AG04450 (cell line): ENCODE measurements at regions not wholly inside any gene's neighbourhood (a gene's known extent, or its start where the extent isn't known, plus 50 kb on each side); places are given as distances from the start of the nearest gene placed in this dataset.

ENCODE experiments used
- CTCF ChIA-PET: fragments of 300-600, 350-600 bp; formaldehyde crosslinking; extraction: SDS; loops from one replicate; lab custom pipeline; 2022; ENCODE audit warnings: antibody characterized with exemption, inconsistent platforms; lab: Charles Lee
- POLR2A ChIA-PET: fragments of 350-600 bp; formaldehyde crosslinking; extraction: SDS; loops from one replicate; lab custom pipeline; 2021; ENCODE audit warnings: antibody characterized with exemption, inconsistent platforms; lab: Yijun Ruan, JAX
- DNase-seq: peaks from one replicate; pipeline ENCODE4 v3.0.0-alpha.2; 2011; ENCODE audit warnings: low read depth, low spot score
- H3K27ac ChIP-seq: one replicate; pipeline ENCODE4 v1.5.1; 2012; ENCODE audit warnings: low read depth, low read length, control low read depth
- H3K27me3 ChIP-seq: one replicate; pipeline ENCODE4 v1.6.0; 2012; ENCODE audit warnings: low read length; ENCODE audit not compliant: control insufficient read depth, insufficient read depth
- H3K4me3 ChIP-seq: 2 replicates; pipeline ENCODE4 v1.5.1; 2011; ENCODE audit warnings: mild to moderate bottlenecking, low read depth, low read length, control low read depth
- H3K9me3 ChIP-seq: 2 replicates; pipeline ENCODE4 v1.5.1; 2012; ENCODE audit warnings: low read length; ENCODE audit not compliant: control insufficient read depth, insufficient read depth
- TF ChIP-seq, protein P1 (sequence below): IDR thresholded peaks from 2 replicates; pipeline ENCODE4 v1.5.1; 2011; ENCODE audit warnings: low read depth, low read length, control low read depth, inconsistent platforms

DNA sequence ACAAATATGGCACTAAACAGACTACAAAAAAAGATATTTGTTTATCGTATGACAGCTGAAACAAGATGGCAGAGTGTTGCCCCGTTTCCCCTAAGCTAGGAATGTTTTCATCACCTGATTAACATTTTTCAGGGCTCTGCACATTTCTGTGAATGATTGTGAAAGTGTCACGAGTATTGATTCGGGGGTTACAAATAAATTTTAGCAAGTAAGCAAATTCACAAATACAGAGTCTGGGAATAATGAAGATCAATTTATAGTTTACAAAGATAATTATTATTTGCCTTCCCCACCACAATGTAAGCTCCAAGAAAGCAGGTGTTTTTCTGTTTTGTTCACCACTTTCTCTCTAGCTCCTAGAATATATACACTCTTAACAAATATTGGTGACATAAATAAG, 361.2 kb upstream of the ERCC4 start:
- POLR2A ChIA-PET = no interaction called here
- Histone ChIP-seq H3K27ac (no peak overlapping the region), H3K9me3 (peaks cover 34% of the 10 kb centered on the region), H3K4me3 (no peak overlapping the region), H3K27me3 (no peaks in the 10 kb centered on the region)
- CTCF ChIA-PET = no interaction called here
- DNase-seq = no peak
- TF ChIP-seq, protein P1, sequence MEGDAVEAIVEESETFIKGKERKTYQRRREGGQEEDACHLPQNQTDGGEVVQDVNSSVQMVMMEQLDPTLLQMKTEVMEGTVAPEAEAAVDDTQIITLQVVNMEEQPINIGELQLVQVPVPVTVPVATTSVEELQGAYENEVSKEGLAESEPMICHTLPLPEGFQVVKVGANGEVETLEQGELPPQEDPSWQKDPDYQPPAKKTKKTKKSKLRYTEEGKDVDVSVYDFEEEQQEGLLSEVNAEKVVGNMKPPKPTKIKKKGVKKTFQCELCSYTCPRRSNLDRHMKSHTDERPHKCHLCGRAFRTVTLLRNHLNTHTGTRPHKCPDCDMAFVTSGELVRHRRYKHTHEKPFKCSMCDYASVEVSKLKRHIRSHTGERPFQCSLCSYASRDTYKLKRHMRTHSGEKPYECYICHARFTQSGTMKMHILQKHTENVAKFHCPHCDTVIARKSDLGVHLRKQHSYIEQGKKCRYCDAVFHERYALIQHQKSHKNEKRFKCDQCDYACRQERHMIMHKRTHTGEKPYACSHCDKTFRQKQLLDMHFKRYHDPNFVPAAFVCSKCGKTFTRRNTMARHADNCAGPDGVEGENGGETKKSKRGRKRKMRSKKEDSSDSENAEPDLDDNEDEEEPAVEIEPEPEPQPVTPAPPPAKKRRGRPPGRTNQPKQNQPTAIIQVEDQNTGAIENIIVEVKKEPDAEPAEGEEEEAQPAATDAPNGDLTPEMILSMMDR = no peak

DNA sequence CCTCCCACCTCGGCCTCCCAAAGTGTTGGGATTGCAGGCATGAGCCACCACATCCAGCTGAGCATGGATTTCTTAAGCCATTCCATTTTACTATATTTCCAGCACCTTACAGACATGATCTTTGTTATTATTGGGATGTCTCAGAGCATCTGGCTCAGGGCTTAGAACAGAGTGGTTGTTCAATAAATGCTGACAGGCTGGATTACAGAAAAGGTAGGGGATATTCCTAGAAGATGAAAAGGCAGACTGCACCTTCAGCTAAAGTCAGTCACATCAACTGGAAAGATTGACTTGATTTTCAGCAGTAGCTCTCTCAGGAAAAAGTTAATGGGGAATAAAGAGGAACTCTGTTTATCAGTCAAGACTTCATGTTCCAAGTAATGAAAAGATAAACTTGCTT, 360.3 kb upstream of the ERCC4 start:
- TF ChIP-seq, protein P1 = no peak
- CTCF ChIA-PET = no interaction called here
- no peak overlapping the region for H3K4me3 ChIP-seq
- no peak overlapping the region for H3K27ac ChIP-seq
- no peak for DNase-seq
- no peaks in the 10 kb centered on the region for H3K27me3 ChIP-seq
- H3K9me3 ChIP-seq = peaks cover 32% of the 10 kb centered on the region
- POLR2A ChIA-PET = no interaction called here

DNA sequence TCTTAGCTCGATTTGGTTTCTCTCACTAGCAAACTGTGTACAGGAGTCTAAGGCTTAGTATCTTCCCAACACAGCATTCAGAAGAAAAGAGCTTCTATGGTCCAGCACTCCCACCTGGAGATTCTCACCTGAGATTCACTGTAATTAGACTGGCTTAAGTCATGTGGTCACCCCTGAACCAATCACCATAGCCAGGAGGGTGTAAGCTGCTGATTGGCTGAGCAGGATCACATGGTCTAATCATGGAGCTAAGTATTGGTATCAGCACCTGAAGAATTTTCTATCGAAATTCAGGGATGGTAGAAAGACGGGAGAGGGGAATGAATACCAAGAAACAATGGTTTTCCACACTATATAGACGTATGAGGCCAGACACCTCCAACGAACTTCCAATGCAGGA, 359.8 kb upstream of the ERCC4 start:
- POLR2A ChIA-PET = no interaction called here
- TF ChIP-seq, protein P1 = no peak
- no peak overlapping the region for H3K4me3 ChIP-seq
- CTCF ChIA-PET = no interaction called here
- H3K9me3 ChIP-seq = peaks cover 36% of the 10 kb centered on the region
- no peak overlapping the region for H3K27ac ChIP-seq
- DNase-seq = no peak
- no peaks in the 10 kb centered on the region for H3K27me3 ChIP-seq

DNA sequence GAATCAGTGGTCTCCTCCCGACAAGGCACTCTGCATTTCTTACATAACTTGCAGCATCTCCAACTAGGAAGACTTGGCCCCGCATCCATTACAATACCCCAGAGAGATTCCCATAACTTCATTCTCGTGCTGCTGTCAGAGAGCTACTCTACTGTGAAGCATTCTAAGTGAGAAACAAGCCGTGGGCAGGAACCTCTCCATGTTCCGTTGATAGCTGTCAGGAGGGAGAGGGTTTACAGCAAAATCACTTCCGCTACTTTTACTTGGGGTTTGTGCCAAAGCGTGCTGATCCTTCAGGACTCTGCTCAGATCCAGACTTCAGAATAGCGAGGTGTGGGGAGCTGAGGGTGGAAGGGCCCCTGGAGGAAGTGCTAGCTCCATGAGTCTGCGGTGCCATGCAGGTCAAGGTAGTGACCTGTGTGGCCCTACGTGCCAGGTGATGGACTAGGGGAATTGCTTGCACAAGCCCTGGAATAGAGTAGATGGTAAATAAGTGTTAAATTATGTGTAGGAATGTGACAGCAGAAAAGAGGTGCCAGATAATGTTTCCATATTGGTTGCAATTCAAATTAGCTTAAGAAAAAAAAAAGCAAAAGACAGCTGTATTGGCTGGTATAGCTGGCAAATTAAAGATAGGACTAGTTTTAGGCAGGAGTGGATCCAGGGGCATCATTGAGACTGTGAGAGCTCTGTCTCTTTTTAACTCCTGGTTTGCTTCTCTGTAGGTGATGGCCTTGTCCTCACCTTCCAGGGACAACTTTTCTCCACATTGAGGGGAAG, 358.5 kb upstream of the ERCC4 start:
- Histone ChIP-seq H3K27me3 (no peaks in the 10 kb centered on the region), H3K9me3 (peaks cover 37% of the 10 kb centered on the region), H3K4me3 (no peak overlapping the region), H3K27ac (no peak overlapping the region)
- no peak for DNase-seq
- ChIA-PET CTCF (no interaction called here), POLR2A (no interaction called here)
- TF ChIP-seq, protein P1 = no peak

DNA sequence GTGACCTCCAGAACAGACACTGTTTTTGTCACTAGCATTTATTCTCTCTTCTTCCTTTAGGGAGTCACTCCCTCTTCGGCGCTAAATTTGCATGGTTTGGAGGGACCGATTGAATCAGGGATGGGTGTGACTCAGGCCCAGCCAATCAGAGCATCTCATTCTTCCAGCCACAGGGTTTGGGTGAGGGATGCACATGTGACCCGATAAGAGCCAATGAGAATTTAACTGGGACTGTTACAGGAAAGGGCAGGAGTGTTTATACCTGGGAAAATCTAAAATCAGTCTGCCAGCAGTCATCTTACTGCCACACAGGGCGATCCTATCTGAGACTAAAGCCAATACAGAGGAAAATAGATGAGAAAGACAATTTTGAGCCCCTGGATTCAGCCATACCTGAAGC, 351.2 kb upstream of the ERCC4 start:
- TF ChIP-seq, protein P1 = no peak
- POLR2A ChIA-PET = no interaction called here
- Histone ChIP-seq H3K9me3 (peaks cover 25% of the 10 kb centered on the region), H3K27me3 (no peaks in the 10 kb centered on the region), H3K27ac (no peak overlapping the region), H3K4me3 (no peak overlapping the region)
- no peak for DNase-seq
- CTCF ChIA-PET = no interaction called here
